ENCODE measurements at regions not wholly inside any gene's neighbourhood (a gene's known extent, or its start where the extent isn't known, plus 50 kb on each side); places are given as distances from the start of the nearest gene placed in this dataset.

DNA sequence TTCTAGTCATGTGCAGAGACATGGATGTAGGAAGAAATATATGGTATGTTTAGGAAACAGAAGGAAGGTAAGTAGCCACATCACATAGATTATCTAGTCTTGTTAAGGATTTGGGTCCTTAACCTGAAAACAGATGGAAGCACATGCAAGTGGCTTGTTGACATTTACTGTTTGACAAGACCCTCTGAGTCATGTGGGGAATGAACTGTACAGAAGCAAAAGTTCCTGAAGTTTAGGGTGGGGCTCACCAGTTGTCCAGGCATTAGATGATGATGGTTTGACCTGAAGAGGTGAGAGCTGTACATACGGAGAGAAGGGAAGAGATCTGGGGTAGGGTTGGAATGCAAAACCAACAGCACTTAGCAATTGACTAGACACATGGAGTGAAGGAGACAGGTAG is 281.1 kb upstream of the GRIP1 start:
- Mint-ChIP-seq H3K4me3 (no peak overlapping the region), H3K36me3 (no peaks in the 10 kb centered on the region), H3K27ac (no peak overlapping the region; the same call in 1 of the 2 replicates), H3K27me3 (ENCODE audit: low read depth) (no peaks in the 10 kb centered on the region), H3K9me3 (peaks cover 6% of the 10 kb centered on the region; the same call in 1 of the 2 replicates), H3K4me1 (peaks cover 25% of the 10 kb centered on the region)
- ChIA-PET CTCF (no interaction called here), POLR2A (no interaction called here)
- TF ChIP-seq ZNF317 (CRISPR knock-in tag; IDR thresholded peaks at IDR 0.05; ENCODE audit: borderline replicate concordance, low read depth) (no peak), JUN (CRISPR knock-in tag; IDR thresholded peaks at IDR 0.05) (no peak)
- DNase-seq (ENCODE audit: low spot score) (no peak), ATAC-seq (no peak)

DNA sequence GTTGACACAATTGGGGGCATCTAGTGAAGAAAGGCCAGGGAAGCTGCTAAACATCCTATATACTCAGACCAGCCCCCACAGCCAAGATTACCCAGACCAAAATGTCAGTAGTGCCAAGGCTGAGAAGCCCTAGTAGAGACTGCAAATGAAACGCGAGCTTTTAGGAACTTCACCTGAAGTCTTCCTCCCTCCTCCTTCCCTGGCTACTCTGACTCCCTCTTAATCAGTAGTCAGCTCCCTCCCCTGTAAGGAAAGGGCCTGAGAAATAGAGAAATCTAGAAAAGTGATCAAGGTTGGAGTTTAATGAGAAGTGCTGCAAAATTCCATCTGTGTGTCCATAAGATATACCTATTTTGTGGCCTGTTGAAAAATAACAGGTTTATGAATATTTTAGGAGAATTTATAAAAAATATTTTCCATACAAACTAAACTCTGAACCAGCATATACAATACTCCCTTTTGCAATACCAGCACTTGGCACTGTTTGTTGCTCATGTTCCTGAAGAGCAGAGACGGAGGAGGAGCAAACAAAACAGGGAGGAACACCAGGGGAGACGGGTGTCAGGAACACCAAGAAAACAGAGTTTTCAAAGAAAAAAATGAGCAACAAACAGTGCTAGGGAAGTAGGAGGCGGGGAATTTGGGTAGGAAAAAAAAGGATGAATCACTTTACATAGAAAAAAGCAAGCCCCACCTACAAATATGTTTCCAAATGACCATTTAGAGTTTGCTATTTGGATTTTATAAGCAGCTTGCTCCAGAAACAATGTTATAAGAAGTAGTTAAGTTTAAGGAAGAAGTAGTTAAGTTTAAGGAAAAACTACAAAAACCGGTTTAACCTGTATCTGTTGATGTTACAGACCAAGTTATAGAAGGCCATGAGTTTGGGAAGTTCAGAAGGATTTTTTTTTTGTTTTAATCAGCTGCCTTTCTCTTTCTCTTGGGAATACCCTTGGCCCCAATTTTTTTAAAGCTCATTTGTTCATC is 282.1 kb upstream of the GRIP1 start:
- POLR2A ChIA-PET: no interaction called here

DNA sequence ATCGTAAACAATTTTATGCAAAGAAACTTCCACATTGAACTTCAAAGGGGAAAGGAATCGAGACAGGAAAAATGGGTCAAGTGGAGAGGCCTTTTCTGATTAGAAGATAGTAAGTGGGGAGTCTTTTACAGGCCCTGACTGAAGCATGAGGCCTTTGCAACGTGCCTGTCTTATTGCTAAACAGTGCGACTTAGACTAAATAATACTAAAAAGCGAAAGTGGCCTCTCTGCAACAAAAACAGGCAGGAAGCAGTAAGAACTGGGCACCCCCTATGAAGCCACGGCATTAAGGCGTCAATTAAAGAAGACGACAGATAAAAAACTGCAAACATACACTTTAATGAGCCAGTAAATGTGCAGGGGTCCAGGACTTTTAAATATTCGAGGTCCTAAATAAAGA is 283.4 kb upstream of the GRIP1 start:
- POLR2A ChIA-PET: no interaction called here

More for the DNA sequence above, 282.1 kb upstream of the GRIP1 start:
- Mint-ChIP-seq H3K27ac (peak overlapping the region; percentile 27; the same call in 1 of the 2 replicates), H3K4me1 (peaks cover 25% of the 10 kb centered on the region), H3K4me3 (peak overlapping the region; percentile 21), H3K9me3 (peaks cover 6% of the 10 kb centered on the region; the same call in 1 of the 2 replicates), H3K27me3 (ENCODE audit: low read depth) (no peaks in the 10 kb centered on the region), H3K36me3 (no peaks in the 10 kb centered on the region)
- peak; percentile 90 for ATAC-seq
- CTCF ChIA-PET: interaction anchor here (0.9 kb wide), 1 partner anchor 57 kb away, joined by 3 read pairs; no protein-coding TSS in a partner anchor
- TF ChIP-seq, protein P1, sequence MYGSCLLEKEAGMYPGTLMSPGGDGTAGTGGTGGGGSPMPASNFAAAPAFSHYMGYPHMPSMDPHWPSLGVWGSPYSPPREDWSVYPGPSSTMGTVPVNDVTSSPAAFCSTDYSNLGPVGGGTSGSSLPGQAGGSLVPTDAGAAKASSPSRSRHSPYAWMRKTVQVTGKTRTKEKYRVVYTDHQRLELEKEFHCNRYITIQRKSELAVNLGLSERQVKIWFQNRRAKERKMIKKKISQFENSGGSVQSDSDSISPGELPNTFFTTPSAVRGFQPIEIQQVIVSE (CRISPR knock-in tag; IDR thresholded peaks at IDR 0.05; ENCODE audit: borderline replicate concordance): no peak
- TF ChIP-seq TCF7 (CRISPR knock-in tag; IDR thresholded peaks at IDR 0.05; ENCODE audit: low read depth) (no peak), ESRRA (CRISPR knock-in tag; IDR thresholded peaks at IDR 0.05; ENCODE audit: borderline replicate concordance) (no peak), ELF4 (CRISPR knock-in tag; IDR thresholded peaks at IDR 0.05; ENCODE audit: low read depth) (no peak), ZNF263 (CRISPR knock-in tag; IDR thresholded peaks at IDR 0.05; ENCODE audit: low read depth) (no peak), SOX15 (CRISPR knock-in tag; IDR thresholded peaks at IDR 0.05) (no peak), ZNF671 (CRISPR knock-in tag; IDR thresholded peaks at IDR 0.05) (no peak), NR3C1 (CRISPR knock-in tag; conservative IDR thresholded peaks at IDR 0.05; ENCODE audit: low read depth) (no peak), SMAD4 (CRISPR knock-in tag; IDR thresholded peaks at IDR 0.05) (no peak), NR1H2 (CRISPR knock-in tag; IDR thresholded peaks at IDR 0.05) (no peak)
- TF ChIP-seq, protein P2, sequence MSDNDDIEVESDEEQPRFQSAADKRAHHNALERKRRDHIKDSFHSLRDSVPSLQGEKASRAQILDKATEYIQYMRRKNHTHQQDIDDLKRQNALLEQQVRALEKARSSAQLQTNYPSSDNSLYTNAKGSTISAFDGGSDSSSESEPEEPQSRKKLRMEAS (CRISPR knock-in tag; IDR thresholded peaks at IDR 0.05): no peak
- no peak for DNase-seq (ENCODE audit: low spot score)

More for the DNA sequence above, 283.4 kb upstream of the GRIP1 start:
- DNase-seq (ENCODE audit: low spot score): no peak
- peaks cover 25% of the 10 kb centered on the region for H3K4me1 Mint-ChIP-seq
- H3K4me3 Mint-ChIP-seq: no peak overlapping the region
- H3K9me3 Mint-ChIP-seq: peaks cover 6% of the 10 kb centered on the region; the same call in 1 of the 2 replicates
- no peaks in the 10 kb centered on the region for H3K36me3 Mint-ChIP-seq
- no peaks in the 10 kb centered on the region for H3K27me3 Mint-ChIP-seq (ENCODE audit: low read depth)
- TF ChIP-seq FOXP1 (CRISPR knock-in tag; IDR thresholded peaks at IDR 0.05; ENCODE audit: borderline replicate concordance) (no peak), ZNF416 (CRISPR knock-in tag; IDR thresholded peaks at IDR 0.05) (no peak), JAZF1 (CRISPR knock-in tag; IDR thresholded peaks at IDR 0.05) (no peak), TCF7 (CRISPR knock-in tag; IDR thresholded peaks at IDR 0.05; ENCODE audit: low read depth) (no peak), PRRX2 (CRISPR knock-in tag; IDR thresholded peaks at IDR 0.05) (no peak), ZNF396 (CRISPR knock-in tag; IDR thresholded peaks at IDR 0.05; ENCODE audit: borderline replicate concordance) (no peak), GTF2I (CRISPR knock-in tag; conservative IDR thresholded peaks at IDR 0.05) (no peak), SMAD4 (CRISPR knock-in tag; IDR thresholded peaks at IDR 0.05) (no peak), NR3C1 (CRISPR knock-in tag; conservative IDR thresholded peaks at IDR 0.05; ENCODE audit: low read depth) (no peak), FOXK1 (CRISPR knock-in tag; IDR thresholded peaks at IDR 0.05) (no peak), ZNF423 (CRISPR knock-in tag; IDR thresholded peaks at IDR 0.05) (no peak), JUN (CRISPR knock-in tag; IDR thresholded peaks at IDR 0.05) (no peak), ZNF232 (CRISPR knock-in tag; IDR thresholded peaks at IDR 0.05) (no peak)
- TF ChIP-seq, protein P3, sequence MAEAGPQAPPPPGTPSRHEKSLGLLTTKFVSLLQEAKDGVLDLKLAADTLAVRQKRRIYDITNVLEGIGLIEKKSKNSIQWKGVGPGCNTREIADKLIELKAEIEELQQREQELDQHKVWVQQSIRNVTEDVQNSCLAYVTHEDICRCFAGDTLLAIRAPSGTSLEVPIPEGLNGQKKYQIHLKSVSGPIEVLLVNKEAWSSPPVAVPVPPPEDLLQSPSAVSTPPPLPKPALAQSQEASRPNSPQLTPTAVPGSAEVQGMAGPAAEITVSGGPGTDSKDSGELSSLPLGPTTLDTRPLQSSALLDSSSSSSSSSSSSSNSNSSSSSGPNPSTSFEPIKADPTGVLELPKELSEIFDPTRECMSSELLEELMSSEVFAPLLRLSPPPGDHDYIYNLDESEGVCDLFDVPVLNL (CRISPR knock-in tag; IDR thresholded peaks at IDR 0.05; ENCODE audit: borderline replicate concordance, low read depth): no peak
- TF ChIP-seq, protein P4, sequence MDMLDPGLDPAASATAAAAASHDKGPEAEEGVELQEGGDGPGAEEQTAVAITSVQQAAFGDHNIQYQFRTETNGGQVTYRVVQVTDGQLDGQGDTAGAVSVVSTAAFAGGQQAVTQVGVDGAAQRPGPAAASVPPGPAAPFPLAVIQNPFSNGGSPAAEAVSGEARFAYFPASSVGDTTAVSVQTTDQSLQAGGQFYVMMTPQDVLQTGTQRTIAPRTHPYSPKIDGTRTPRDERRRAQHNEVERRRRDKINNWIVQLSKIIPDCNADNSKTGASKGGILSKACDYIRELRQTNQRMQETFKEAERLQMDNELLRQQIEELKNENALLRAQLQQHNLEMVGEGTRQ (CRISPR knock-in tag; IDR thresholded peaks at IDR 0.05): no peak
- TF ChIP-seq, protein P5, sequence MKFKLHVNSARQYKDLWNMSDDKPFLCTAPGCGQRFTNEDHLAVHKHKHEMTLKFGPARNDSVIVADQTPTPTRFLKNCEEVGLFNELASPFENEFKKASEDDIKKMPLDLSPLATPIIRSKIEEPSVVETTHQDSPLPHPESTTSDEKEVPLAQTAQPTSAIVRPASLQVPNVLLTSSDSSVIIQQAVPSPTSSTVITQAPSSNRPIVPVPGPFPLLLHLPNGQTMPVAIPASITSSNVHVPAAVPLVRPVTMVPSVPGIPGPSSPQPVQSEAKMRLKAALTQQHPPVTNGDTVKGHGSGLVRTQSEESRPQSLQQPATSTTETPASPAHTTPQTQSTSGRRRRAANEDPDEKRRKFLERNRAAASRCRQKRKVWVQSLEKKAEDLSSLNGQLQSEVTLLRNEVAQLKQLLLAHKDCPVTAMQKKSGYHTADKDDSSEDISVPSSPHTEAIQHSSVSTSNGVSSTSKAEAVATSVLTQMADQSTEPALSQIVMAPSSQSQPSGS (CRISPR knock-in tag; IDR thresholded peaks at IDR 0.05; ENCODE audit: borderline replicate concordance, low read depth): no peak
- CTCF ChIA-PET: no interaction called here
- no peak overlapping the region for H3K27ac Mint-ChIP-seq
- ATAC-seq: no peak
